Liver (tissue), 8 donors: ENCODE measurements at regions not wholly inside any gene's neighbourhood (a gene's known extent, or its start where the extent isn't known, plus 50 kb on each side); places are given as distances from the start of the nearest gene placed in this dataset.

ENCODE experiments used
- DNase-seq: peaks from one replicate; pipeline ENCODE4 v3.0.0-alpha.2; 2017; ENCODE audit warnings: low spot score
- H3K27ac ChIP-seq, 2 donors: one replicate each; pipeline ENCODE4 v1.7.0; 2013; ENCODE audit warnings: inconsistent platforms in 2 of 2, low read length in 2 of 2, control low read depth in 1 of 2, low read depth in 1 of 2, mild to moderate bottlenecking in 1 of 2
- H3K27me3 ChIP-seq, 4 donors: one replicate each; pipeline versions ENCODE4 v1.6.1 to v1.7.0; 2013; ENCODE audit warnings: low read length in 3 of 4, inconsistent platforms in 1 of 4, mild to moderate bottlenecking in 1 of 4, moderate library complexity in 1 of 4; ENCODE audit not compliant: control insufficient read depth in 4 of 4, insufficient read depth in 4 of 4
- H3K36me3 ChIP-seq, 4 donors: one replicate each; pipeline versions ENCODE4 v1.6.1 to v1.7.0; 2013; ENCODE audit warnings: low read length in 3 of 4, mild to moderate bottlenecking in 3 of 4, low read depth in 1 of 4, moderate library complexity in 1 of 4; ENCODE audit not compliant: control insufficient read depth in 4 of 4, insufficient read depth in 3 of 4
- H3K4me1 ChIP-seq, 4 donors: one replicate each; pipeline versions ENCODE4 v1.6.1 to v1.7.0; 2013; ENCODE audit warnings: low read length in 3 of 4, mild to moderate bottlenecking in 3 of 4, moderate library complexity in 1 of 4; ENCODE audit not compliant: control insufficient read depth in 4 of 4, insufficient read depth in 4 of 4
- H3K4me3 ChIP-seq, 3 donors: one replicate each; pipeline versions ENCODE4 v1.6.1 to v1.7.0; 2013; ENCODE audit warnings: low read length in 3 of 3, control low read depth in 1 of 3, low read depth in 1 of 3, mild to moderate bottlenecking in 1 of 3
- H3K9ac ChIP-seq, 2 donors: one replicate each; pipeline ENCODE4 v1.7.0; 2013; ENCODE audit warnings: low read length in 2 of 2, mild to moderate bottlenecking in 2 of 2, moderate library complexity in 2 of 2, control low read depth in 1 of 2, low read depth in 1 of 2
- H3K9me3 ChIP-seq, 4 donors: one replicate each; pipeline versions ENCODE4 v1.6.1 to v1.7.0; 2013; ENCODE audit warnings: low read length in 3 of 4; ENCODE audit not compliant: control insufficient read depth in 4 of 4
- EGR1 ChIP-seq, 2 donors: IDR thresholded peaks; 2 replicates each; pipeline ENCODE4 v1.6.1; 2016 to 2018; ENCODE audit warnings: antibody characterized with exemption in 2 of 2, low read depth in 2 of 2
- FOXA1 ChIP-seq: IDR thresholded peaks from 2 replicates; pipeline ENCODE4 v1.6.1; 2016; ENCODE audit warnings: antibody characterized with exemption
- FOXA2 ChIP-seq: IDR thresholded peaks from 2 replicates; pipeline ENCODE4 v1.6.1; 2016; ENCODE audit warnings: antibody characterized with exemption
- GABPA ChIP-seq, 2 donors: IDR thresholded peaks in 1 of 2; conservative IDR thresholded peaks in 1 of 2; 2 replicates each; pipeline ENCODE4 v1.6.1; 2016; ENCODE audit warnings: antibody characterized with exemption in 2 of 2, mild to moderate bottlenecking in 1 of 2, moderate library complexity in 1 of 2
- HNF4A ChIP-seq, 2 donors: conservative IDR thresholded peaks; 2 replicates each; pipeline ENCODE4 v1.6.1; 2016; ENCODE audit warnings: antibody characterized with exemption in 2 of 2, mild to moderate bottlenecking in 2 of 2
- HNF4G ChIP-seq: IDR thresholded peaks from 2 replicates; pipeline ENCODE4 v1.6.1; 2016; ENCODE audit warnings: antibody characterized with exemption
- JUND ChIP-seq, 2 donors: IDR thresholded peaks; 2 replicates each; pipeline ENCODE4 v1.6.1; 2016; ENCODE audit warnings: antibody characterized with exemption in 2 of 2
- NR2F2 ChIP-seq: IDR thresholded peaks from 2 replicates; pipeline ENCODE4 v1.6.1; 2016; ENCODE audit warnings: antibody characterized with exemption
- RAD21 ChIP-seq, 2 donors: IDR thresholded peaks; 2 replicates each; pipeline ENCODE4 v1.6.1; 2016; ENCODE audit warnings: antibody characterized with exemption in 2 of 2, mild to moderate bottlenecking in 2 of 2
- RXRA ChIP-seq, 2 donors: IDR thresholded peaks; 2 replicates each; pipeline ENCODE4 v1.6.1; 2017 to 2018; ENCODE audit warnings: antibody characterized with exemption in 2 of 2, mild to moderate bottlenecking in 1 of 2
- TAF1 ChIP-seq: conservative IDR thresholded peaks from 2 replicates; pipeline ENCODE4 v1.6.1; 2016; ENCODE audit warnings: antibody characterized with exemption, mild to moderate bottlenecking
- YY1 ChIP-seq: IDR thresholded peaks from 2 replicates; pipeline ENCODE4 v1.6.1; 2016; ENCODE audit warnings: antibody characterized with exemption, mild to moderate bottlenecking
- WGBS: extraction: QIAGEN DNeasy Blood & Tissue Kit; methylation state at CpG from one replicate; pipeline ENCODE4 v1.1.7; 2013; 5-methylcytosine and 5-hydroxymethylcytosine counted together
- TF ChIP-seq, protein P1 (sequence below): IDR thresholded peaks from 2 replicates; pipeline ENCODE4 v1.6.1; 2016; ENCODE audit warnings: antibody characterized with exemption, mild to moderate bottlenecking
- TF ChIP-seq, protein P2 (sequence below): IDR thresholded peaks from 2 replicates; pipeline ENCODE4 v1.6.1; 2016; ENCODE audit warnings: antibody characterized with exemption
- TF ChIP-seq, protein P3 (sequence below): fragments of 150-350 bp; IDR thresholded peaks from 2 replicates; pipeline ENCODE4 v1.5.1; 2017; ENCODE audit warnings: improper control_type of control experiment, low read depth, low read length; ENCODE audit not compliant: missing input control
- TF ChIP-seq, protein P4 (sequence below): IDR thresholded peaks from 2 replicates; pipeline ENCODE4 v1.6.1; 2016; ENCODE audit warnings: antibody characterized with exemption
- donor health status: healthy.
- donor health status: healthy.
- donor health status: healthy.
- donor health status: healthy.
- donor health status: healthy.

DNA sequence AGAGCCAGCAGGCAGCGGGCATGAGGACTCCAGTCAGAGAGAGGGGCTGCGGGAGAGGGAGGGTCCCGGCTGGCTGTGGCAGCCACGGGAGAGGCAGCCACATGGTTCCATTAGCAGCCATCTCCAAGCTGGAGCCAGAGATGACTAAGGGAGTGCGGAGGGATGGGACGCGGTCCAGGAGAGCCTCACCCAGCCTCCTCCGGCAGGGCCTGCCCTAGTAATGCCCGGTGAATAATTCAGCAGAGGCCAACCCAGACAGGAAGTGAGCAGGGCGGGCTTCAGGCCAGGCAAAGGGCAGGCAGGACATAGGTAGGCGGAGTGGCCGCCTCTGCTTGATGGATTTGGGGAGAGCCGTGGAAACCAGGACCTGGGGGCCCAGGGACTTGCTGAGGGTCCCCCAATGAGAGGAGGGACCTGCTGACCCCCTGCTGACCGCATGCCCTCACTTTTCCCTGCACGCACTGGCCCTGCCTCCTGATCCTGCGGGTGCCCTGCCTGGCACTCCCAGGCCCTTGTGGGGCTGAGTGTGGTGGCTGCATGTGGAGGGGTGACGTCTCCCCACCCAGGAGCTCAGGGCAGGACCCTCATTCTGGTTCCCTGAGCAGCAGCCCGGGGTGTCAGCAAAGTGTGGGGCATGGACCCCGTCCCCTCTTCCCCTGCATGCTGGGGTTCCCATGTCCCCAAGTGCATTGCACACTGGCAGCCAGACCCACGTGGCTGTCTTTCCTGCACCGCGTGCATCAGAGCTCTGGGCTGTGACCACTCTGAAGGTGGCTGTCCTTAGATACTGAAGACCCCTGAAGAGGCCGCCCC lies 51.8 kb upstream of the SLCO4A1 start:
- no peaks in the 10 kb centered on the region for H3K27me3 ChIP-seq
- H3K4me3 ChIP-seq = no peak overlapping the region
- 65% methylated on average over 23 of the region's 23 CpGs for WGBS
- no peak for DNase-seq
- H3K9me3 ChIP-seq = no peaks in the 10 kb centered on the region
- no peaks in the 10 kb centered on the region for H3K4me1 ChIP-seq
- no peaks in the 10 kb centered on the region for H3K36me3 ChIP-seq
- no peak for TF ChIP-seq JUND (IDR thresholded peaks at IDR 0.05)
- no peak for TF ChIP-seq FOXA1
- TF ChIP-seq, protein P1, sequence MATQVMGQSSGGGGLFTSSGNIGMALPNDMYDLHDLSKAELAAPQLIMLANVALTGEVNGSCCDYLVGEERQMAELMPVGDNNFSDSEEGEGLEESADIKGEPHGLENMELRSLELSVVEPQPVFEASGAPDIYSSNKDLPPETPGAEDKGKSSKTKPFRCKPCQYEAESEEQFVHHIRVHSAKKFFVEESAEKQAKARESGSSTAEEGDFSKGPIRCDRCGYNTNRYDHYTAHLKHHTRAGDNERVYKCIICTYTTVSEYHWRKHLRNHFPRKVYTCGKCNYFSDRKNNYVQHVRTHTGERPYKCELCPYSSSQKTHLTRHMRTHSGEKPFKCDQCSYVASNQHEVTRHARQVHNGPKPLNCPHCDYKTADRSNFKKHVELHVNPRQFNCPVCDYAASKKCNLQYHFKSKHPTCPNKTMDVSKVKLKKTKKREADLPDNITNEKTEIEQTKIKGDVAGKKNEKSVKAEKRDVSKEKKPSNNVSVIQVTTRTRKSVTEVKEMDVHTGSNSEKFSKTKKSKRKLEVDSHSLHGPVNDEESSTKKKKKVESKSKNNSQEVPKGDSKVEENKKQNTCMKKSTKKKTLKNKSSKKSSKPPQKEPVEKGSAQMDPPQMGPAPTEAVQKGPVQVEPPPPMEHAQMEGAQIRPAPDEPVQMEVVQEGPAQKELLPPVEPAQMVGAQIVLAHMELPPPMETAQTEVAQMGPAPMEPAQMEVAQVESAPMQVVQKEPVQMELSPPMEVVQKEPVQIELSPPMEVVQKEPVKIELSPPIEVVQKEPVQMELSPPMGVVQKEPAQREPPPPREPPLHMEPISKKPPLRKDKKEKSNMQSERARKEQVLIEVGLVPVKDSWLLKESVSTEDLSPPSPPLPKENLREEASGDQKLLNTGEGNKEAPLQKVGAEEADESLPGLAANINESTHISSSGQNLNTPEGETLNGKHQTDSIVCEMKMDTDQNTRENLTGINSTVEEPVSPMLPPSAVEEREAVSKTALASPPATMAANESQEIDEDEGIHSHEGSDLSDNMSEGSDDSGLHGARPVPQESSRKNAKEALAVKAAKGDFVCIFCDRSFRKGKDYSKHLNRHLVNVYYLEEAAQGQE = no peak
- TF ChIP-seq TAF1 = no peak
- TF ChIP-seq, protein P2, sequence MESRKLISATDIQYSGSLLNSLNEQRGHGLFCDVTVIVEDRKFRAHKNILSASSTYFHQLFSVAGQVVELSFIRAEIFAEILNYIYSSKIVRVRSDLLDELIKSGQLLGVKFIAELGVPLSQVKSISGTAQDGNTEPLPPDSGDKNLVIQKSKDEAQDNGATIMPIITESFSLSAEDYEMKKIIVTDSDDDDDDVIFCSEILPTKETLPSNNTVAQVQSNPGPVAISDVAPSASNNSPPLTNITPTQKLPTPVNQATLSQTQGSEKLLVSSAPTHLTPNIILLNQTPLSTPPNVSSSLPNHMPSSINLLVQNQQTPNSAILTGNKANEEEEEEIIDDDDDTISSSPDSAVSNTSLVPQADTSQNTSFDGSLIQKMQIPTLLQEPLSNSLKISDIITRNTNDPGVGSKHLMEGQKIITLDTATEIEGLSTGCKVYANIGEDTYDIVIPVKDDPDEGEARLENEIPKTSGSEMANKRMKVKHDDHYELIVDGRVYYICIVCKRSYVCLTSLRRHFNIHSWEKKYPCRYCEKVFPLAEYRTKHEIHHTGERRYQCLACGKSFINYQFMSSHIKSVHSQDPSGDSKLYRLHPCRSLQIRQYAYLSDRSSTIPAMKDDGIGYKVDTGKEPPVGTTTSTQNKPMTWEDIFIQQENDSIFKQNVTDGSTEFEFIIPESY = no peak
- TF ChIP-seq EGR1 (IDR thresholded peaks at IDR 0.05; ENCODE audit: low read depth in 2 of 2) = no peak
- no peak for TF ChIP-seq RAD21 (IDR thresholded peaks at IDR 0.05)
- TF ChIP-seq GABPA (IDR thresholded peaks at IDR 0.05 in 1 of 2, conservative IDR thresholded peaks at IDR 0.05 in 1 of 2) = no peak
- TF ChIP-seq, protein P3, sequence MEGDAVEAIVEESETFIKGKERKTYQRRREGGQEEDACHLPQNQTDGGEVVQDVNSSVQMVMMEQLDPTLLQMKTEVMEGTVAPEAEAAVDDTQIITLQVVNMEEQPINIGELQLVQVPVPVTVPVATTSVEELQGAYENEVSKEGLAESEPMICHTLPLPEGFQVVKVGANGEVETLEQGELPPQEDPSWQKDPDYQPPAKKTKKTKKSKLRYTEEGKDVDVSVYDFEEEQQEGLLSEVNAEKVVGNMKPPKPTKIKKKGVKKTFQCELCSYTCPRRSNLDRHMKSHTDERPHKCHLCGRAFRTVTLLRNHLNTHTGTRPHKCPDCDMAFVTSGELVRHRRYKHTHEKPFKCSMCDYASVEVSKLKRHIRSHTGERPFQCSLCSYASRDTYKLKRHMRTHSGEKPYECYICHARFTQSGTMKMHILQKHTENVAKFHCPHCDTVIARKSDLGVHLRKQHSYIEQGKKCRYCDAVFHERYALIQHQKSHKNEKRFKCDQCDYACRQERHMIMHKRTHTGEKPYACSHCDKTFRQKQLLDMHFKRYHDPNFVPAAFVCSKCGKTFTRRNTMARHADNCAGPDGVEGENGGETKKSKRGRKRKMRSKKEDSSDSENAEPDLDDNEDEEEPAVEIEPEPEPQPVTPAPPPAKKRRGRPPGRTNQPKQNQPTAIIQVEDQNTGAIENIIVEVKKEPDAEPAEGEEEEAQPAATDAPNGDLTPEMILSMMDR = no peak
- no peak for TF ChIP-seq NR2F2
- TF ChIP-seq YY1 = no peak
- no peak for TF ChIP-seq HNF4G
- TF ChIP-seq RXRA (IDR thresholded peaks at IDR 0.05) = no peak
- TF ChIP-seq, protein P4, sequence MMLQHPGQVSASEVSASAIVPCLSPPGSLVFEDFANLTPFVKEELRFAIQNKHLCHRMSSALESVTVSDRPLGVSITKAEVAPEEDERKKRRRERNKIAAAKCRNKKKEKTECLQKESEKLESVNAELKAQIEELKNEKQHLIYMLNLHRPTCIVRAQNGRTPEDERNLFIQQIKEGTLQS = no peak
- TF ChIP-seq FOXA2 = no peak
- no peak for TF ChIP-seq HNF4A (conservative IDR thresholded peaks at IDR 0.05)
- no peak overlapping the region for H3K27ac ChIP-seq
- no peak overlapping the region for H3K9ac ChIP-seq

DNA sequence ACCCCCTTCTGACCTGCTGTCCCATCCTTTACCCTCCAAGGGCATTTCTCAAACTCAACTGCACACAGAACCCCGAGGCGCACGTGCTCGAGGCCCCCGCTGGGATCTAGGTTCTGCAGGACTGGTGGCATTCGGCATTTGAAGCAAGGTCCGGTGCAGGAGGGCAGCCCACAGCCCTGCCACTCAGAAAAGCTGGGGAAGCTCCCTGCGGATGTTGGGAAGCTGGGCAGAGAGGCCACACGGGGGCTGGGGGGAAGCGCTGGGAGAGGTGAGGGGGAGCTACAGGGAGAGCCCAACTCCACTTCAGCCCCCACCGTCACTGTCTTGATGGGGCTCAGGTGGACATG lies 51.2 kb upstream of the SLCO4A1 start:
- H3K9me3 ChIP-seq = no peaks in the 10 kb centered on the region
- no peaks in the 10 kb centered on the region for H3K36me3 ChIP-seq
- no peaks in the 10 kb centered on the region for H3K4me1 ChIP-seq
- H3K9ac ChIP-seq = no peak overlapping the region
- no peak for TF ChIP-seq EGR1 (IDR thresholded peaks at IDR 0.05; ENCODE audit: low read depth in 2 of 2)
- TF ChIP-seq, protein P1 = no peak
- H3K4me3 ChIP-seq = no peak overlapping the region
- DNase-seq = no peak
- no peaks in the 10 kb centered on the region for H3K27me3 ChIP-seq
- WGBS = 75% methylated on average over 11 of the region's 11 CpGs
- no peak overlapping the region for H3K27ac ChIP-seq
